Endothelial cell of umbilical vein (primary cell): ENCODE measurements at regions not wholly inside any gene's neighbourhood (a gene's known extent, or its start where the extent isn't known, plus 50 kb on each side); places are given as distances from the start of the nearest gene placed in this dataset.

Experiments used
- BruUV-seq: library from RNA; stranded (reverse); fragments of 400-500 nt; replicated peaks from 2 replicates; lab custom pipeline; 2021; lab: Mats Ljungman, UMichigan
- CTCF ChIA-PET: fragments of 300-600, 350-600 bp; sonication (Branson Sonifier 250); formaldehyde crosslinking; loops from one replicate; lab custom pipeline; 2021; ENCODE audit warnings: antibody characterized with exemption, inconsistent platforms; lab: Charles Lee
- POLR2A ChIA-PET: fragments of 300-600, 350-600 bp; sonication (Branson Sonifier 250); formaldehyde crosslinking; loops from one replicate; lab custom pipeline; 2021; ENCODE audit warnings: antibody characterized with exemption, inconsistent platforms; lab: Charles Lee
- DNase-seq: peaks from one replicate; pipeline ENCODE4 v3.0.0-alpha.2; 2011; ENCODE audit warnings: low read depth, low spot score
- FAIRE-seq: peaks from 2 replicates; lab custom pipeline; 2011; peaks lifted over from hg19 to GRCh38; lab: Jason Lieb, UNC
- H2AFZ ChIP-seq: 2 replicates; pipeline ENCODE4 v1.6.0; 2012; ENCODE audit warnings: low read depth, low read length, control low read depth, inconsistent platforms
- H3K27ac ChIP-seq: 2 replicates; pipeline ENCODE4 v1.5.1; 2011; ENCODE audit warnings: low read depth, mild to moderate bottlenecking, control low read depth, low read length, moderate library complexity; ENCODE audit not compliant: insufficient read depth
- H3K27me3 ChIP-seq, 2 experiments: 2 replicates each; pipeline versions ENCODE4 v1.6.0 to v1.6.1; 2011; ENCODE audit warnings: low read length in 2 of 2, mixed read lengths in 1 of 2; ENCODE audit not compliant: control insufficient read depth in 2 of 2, insufficient read depth in 2 of 2
- H3K36me3 ChIP-seq, 2 experiments: 2 replicates in 1 of 2; 3 replicates in 1 of 2; pipeline ENCODE4 v1.5.1; 2011; ENCODE audit warnings: low read length in 2 of 2, mild to moderate bottlenecking in 1 of 2, moderate library complexity in 1 of 2; ENCODE audit not compliant: control insufficient read depth in 2 of 2, insufficient read depth in 2 of 2; ENCODE audit errors: extremely low read depth in 1 of 2
- H3K4me1 ChIP-seq: 3 replicates; pipeline ENCODE4 v1.5.1; 2011; ENCODE audit warnings: mild to moderate bottlenecking, low read length; ENCODE audit not compliant: control insufficient read depth, insufficient read depth; ENCODE audit errors: extremely low read depth
- H3K4me2 ChIP-seq: 2 replicates; pipeline ENCODE4 v1.6.1; 2011; ENCODE audit warnings: low read length, control low read depth, mixed read lengths; ENCODE audit not compliant: insufficient read depth
- H3K4me3 ChIP-seq, 3 experiments: fragments of 200-600 bp in 1 of 3; sonication (generic), shearing (Covaris generic) in 1 of 3; replicated peaks in 1 of 3; 2 replicates each; pipeline ENCODE4 v1.5.1; 2011 to 2016; ENCODE audit warnings: control low read depth in 3 of 3, low read length in 3 of 3, mild to moderate bottlenecking in 2 of 3, inconsistent platforms in 1 of 3, low read depth in 1 of 3, moderate library complexity in 1 of 3; ENCODE audit not compliant: insufficient read depth in 1 of 3
- H3K79me2 ChIP-seq: 2 replicates; pipeline ENCODE4 v1.6.0; 2012; ENCODE audit warnings: low read length, inconsistent platforms; ENCODE audit not compliant: control insufficient read depth, insufficient read depth
- H3K9ac ChIP-seq: replicated peaks from 2 replicates; pipeline ENCODE3; 2011; ENCODE audit warnings: low read length, control low read depth; ENCODE audit not compliant: insufficient read depth; ENCODE audit errors: extremely low read depth
- H3K9me1 ChIP-seq: replicated peaks from 3 replicates; pipeline ENCODE4 v1.6.0; 2011; ENCODE audit warnings: mild to moderate bottlenecking, low read length; ENCODE audit not compliant: control insufficient read depth, insufficient read depth; ENCODE audit errors: extremely low read depth
- H3K9me3 ChIP-seq: replicated peaks from 2 replicates; pipeline ENCODE4 v1.5.1; 2012; ENCODE audit warnings: low read length, inconsistent platforms; ENCODE audit not compliant: control insufficient read depth, insufficient read depth
- H4K20me1 ChIP-seq: replicated peaks from 2 replicates; pipeline ENCODE3; 2011; ENCODE audit warnings: mild to moderate bottlenecking, low read length; ENCODE audit not compliant: control insufficient read depth, insufficient read depth; ENCODE audit errors: extremely low read depth
- CTCF ChIP-seq, 2 donors: IDR thresholded peaks; 1 replicate in 1 of 2; 2 replicates in 1 of 2; pipeline ENCODE4 v1.5.1; 2011; ENCODE audit warnings: low read length in 2 of 2, mild to moderate bottlenecking in 2 of 2, moderate library complexity in 2 of 2, control low read depth in 1 of 2, inconsistent platforms in 1 of 2, low read depth in 1 of 2; ENCODE audit not compliant: insufficient read depth in 1 of 2; ENCODE audit errors: extremely low read depth in 1 of 2
- EZH2 ChIP-seq: IDR thresholded peaks from 2 replicates; pipeline ENCODE4 v1.6.1; 2012; ENCODE audit warnings: borderline replicate concordance, low read depth, mild to moderate bottlenecking, moderate library complexity, low read length, inconsistent platforms; ENCODE audit not compliant: severe bottlenecking
- FOS ChIP-seq: IDR thresholded peaks from 2 replicates; pipeline ENCODE4 v1.6.1; 2011; ENCODE audit warnings: mild to moderate bottlenecking, low read length, moderate library complexity, borderline replicate concordance; ENCODE audit not compliant: insufficient read depth
- GATA2 ChIP-seq: IDR thresholded peaks from 2 replicates; pipeline ENCODE4 v1.7.0; 2011; ENCODE audit warnings: low read depth, mild to moderate bottlenecking, moderate library complexity, mixed read lengths, low read length; ENCODE audit not compliant: insufficient read length, insufficient read depth
- JUN ChIP-seq: IDR thresholded peaks from 2 replicates; pipeline ENCODE4 v1.6.1; 2011; ENCODE audit warnings: borderline replicate concordance, low read depth; ENCODE audit not compliant: insufficient read length, insufficient read depth
- MAX ChIP-seq: IDR thresholded peaks from 2 replicates; pipeline ENCODE4 v1.6.1; 2011; ENCODE audit not compliant: insufficient read depth, insufficient read length
- MYC ChIP-seq: IDR thresholded peaks from one replicate; pipeline ENCODE4 v1.6.1; 2011; ENCODE audit warnings: mild to moderate bottlenecking, low read depth, low read length
- POLR2A ChIP-seq: IDR thresholded peaks from 2 replicates; pipeline ENCODE4 v1.6.1; 2012; ENCODE audit warnings: low read depth, mild to moderate bottlenecking, control low read depth, low read length
- POLR2AphosphoS5 ChIP-seq: IDR thresholded peaks from 2 replicates; pipeline ENCODE4 v1.6.1; 2012; ENCODE audit warnings: low read depth, mild to moderate bottlenecking, control low read depth, low read length, moderate library complexity; ENCODE audit not compliant: insufficient read depth
- dilution Hi-C: fragments of 300-500 bp; cut with MboI; formaldehyde crosslinking; loops from one replicate; pipeline ENCODE4 v1.15.0; 2019; ENCODE audit warnings: low sequenced_read_pairs; ENCODE audit not compliant: extremely low pct_ligation_motif_present
- intact Hi-C: fragments of 100-400 bp; cut with micrococcal nuclease; formaldehyde crosslinking; loops from one replicate; pipeline ENCODE4 v1.10.0; 2022

- Histone ChIP-seq H3K9ac (no peak overlapping the region), H3K4me1 (no peaks in the 10 kb centered on the region), H3K9me3 (no peaks in the 10 kb centered on the region), H3K27me3 (no peaks in the 10 kb centered on the region), H3K4me2 (no peak overlapping the region), H3K27ac (no peak overlapping the region), H2AFZ (no peak overlapping the region), H3K4me3 (no peak overlapping the region), H3K9me1 (no peaks in the 10 kb centered on the region), H3K36me3 (no peaks in the 10 kb centered on the region), H4K20me1 (no peaks in the 10 kb centered on the region), H3K79me2 (no peaks in the 10 kb centered on the region)
- DNase-seq (no peak), FAIRE-seq (no peak)
- CTCF ChIA-PET, result no interaction called here
- dilution Hi-C loops, result no loop called here
- no peak for TF ChIP-seq MYC
- TF ChIP-seq EZH2, result no peak
- TF ChIP-seq POLR2AphosphoS5, result no peak
- TF ChIP-seq POLR2A, result no peak
- TF ChIP-seq GATA2, result no peak
- intact Hi-C loops, result no loop called here
- POLR2A ChIA-PET, result no interaction called here
- BruUV-seq, result no TSS peak
These were observed 289.7 kb upstream of the TMEM229A start for GRCh38 chr7:124322561-124322960.

GRCh38 chr7:124318721-124319450 is 286.0 kb upstream of the TMEM229A start:
- Histone ChIP-seq H3K4me1 (no peaks in the 10 kb centered on the region), H3K36me3 (no peaks in the 10 kb centered on the region), H3K9me3 (peaks cover 2% of the 10 kb centered on the region), H3K4me2 (no peak overlapping the region), H3K27ac (no peak overlapping the region), H3K79me2 (no peaks in the 10 kb centered on the region), H3K9ac (no peak overlapping the region), H2AFZ (no peak overlapping the region), H3K9me1 (no peaks in the 10 kb centered on the region), H3K27me3 (no peaks in the 10 kb centered on the region), H4K20me1 (no peaks in the 10 kb centered on the region), H3K4me3 (no peak overlapping the region)
- dilution Hi-C loops, result no loop called here
- no TSS peak for BruUV-seq
- TF ChIP-seq POLR2A, result no peak
- TF ChIP-seq MAX, result no peak
- TF ChIP-seq FOS, result no peak
- no peak for TF ChIP-seq JUN
- no peak for TF ChIP-seq CTCF (IDR thresholded peaks at IDR 0.05; ENCODE audit: extremely low read depth in 1 of 2, insufficient read depth in 1 of 2, low read depth in 1 of 2, low read length in 2 of 2)
- TF ChIP-seq POLR2AphosphoS5, result no peak
- TF ChIP-seq EZH2, result no peak
- no peak for TF ChIP-seq GATA2
- no peak for TF ChIP-seq MYC
- POLR2A ChIA-PET, result no interaction called here
- FAIRE-seq, result no peak
- intact Hi-C loops, result no loop called here
- DNase-seq, result no peak
- CTCF ChIA-PET, result no interaction called here
